Dermis blood vessel endothelial cell (primary cell): ENCODE measurements at regions not wholly inside any gene's neighbourhood (a gene's known extent, or its start where the extent isn't known, plus 50 kb on each side); places are given as distances from the start of the nearest gene placed in this dataset.

Experiments used
- DNase-seq: peaks from one replicate; pipeline ENCODE4 v3.0.0; 2010

GRCh38 chr10:89153971-89154370 is 53.1 kb downstream of the CH25H start:
- no peak for DNase-seq

- no peak for DNase-seq
These were observed 54.0 kb downstream of the CH25H start for GRCh38 chr10:89153116-89153515.

- no peak for DNase-seq
These were observed 55.3 kb downstream of the CH25H start for GRCh38 chr10:89151857-89152256.

GRCh38 chr10:89148061-89148460 is 59.1 kb downstream of the CH25H start:
- no peak for DNase-seq

GRCh38 chr10:89147256-89147655 is 59.9 kb downstream of the CH25H start:
- no peak for DNase-seq

GRCh38 chr10:89144836-89145235 is 62.3 kb downstream of the CH25H start:
- peak; percentile 53 for DNase-seq

GRCh38 chr10:89142590-89142989 is 64.5 kb downstream of the CH25H start:
- no peak for DNase-seq

GRCh38 chr10:89138755-89139490 is 68.2 kb downstream of the CH25H start:
- DNase-seq, result no peak

GRCh38 chr10:89134963-89135362 is 72.2 kb downstream of the CH25H start:
- DNase-seq, result no peak

GRCh38 chr10:89129911-89130310 is 77.2 kb downstream of the CH25H start:
- DNase-seq, result no peak

GRCh38 chr10:89122433-89123051 is 84.6 kb downstream of the CH25H start:
- DNase-seq, result peak; percentile 82

- no peak for DNase-seq
These were observed 85.4 kb downstream of the CH25H start for GRCh38 chr10:89121764-89122020.

GRCh38 chr10:89120931-89121763 is 86.0 kb downstream of the CH25H start:
- no peak for DNase-seq

- no peak for DNase-seq
These were observed 87.5 kb downstream of the CH25H start for GRCh38 chr10:89119651-89120050.

- DNase-seq, result no peak
These were observed 89.0 kb downstream of the CH25H start for GRCh38 chr10:89118091-89118490.

- peak; percentile 66 for DNase-seq
These were observed 91.1 kb downstream of the CH25H start for GRCh38 chr10:89115876-89116627.

GRCh38 chr10:89114846-89115625 is 92.1 kb downstream of the CH25H start:
- DNase-seq, result peak; percentile 77

GRCh38 chr10:89102735-89103134 is 104.4 kb downstream of the CH25H start:
- no peak for DNase-seq

- no peak for DNase-seq
These were observed 105.2 kb downstream of the CH25H start for GRCh38 chr10:89101943-89102342.

- DNase-seq, result no peak
These were observed 106.4 kb downstream of the CH25H start for GRCh38 chr10:89100680-89101079.

- no peak for DNase-seq
These were observed 106.6 kb downstream of the FAS start for GRCh38 chr10:89097226-89097625.

GRCh38 chr10:89095701-89096391 is 105.2 kb downstream of the FAS start:
- DNase-seq, result no peak
